ENCODE measurements at regions not wholly inside any gene's neighbourhood (a gene's known extent, or its start where the extent isn't known, plus 50 kb on each side); places are given as distances from the start of the nearest gene placed in this dataset.

- DNase-seq (ENCODE audit: low spot score) = no peak
Measured at GRCh38 chr11:116413301-116414242, 359.2 kb downstream of the BUD13 start.

GRCh38 chr11:116412118-116412889, 360.5 kb downstream of the BUD13 start:
- no peak for DNase-seq (ENCODE audit: low spot score)

- no peak for DNase-seq (ENCODE audit: low spot score)
Measured at GRCh38 chr11:116409238-116409637, 363.5 kb downstream of the BUD13 start.

- DNase-seq (ENCODE audit: low spot score) = no peak
Measured at GRCh38 chr11:116406042-116406441, 366.7 kb downstream of the BUD13 start.

GRCh38 chr11:116404462-116404798, 368.4 kb downstream of the BUD13 start:
- DNase-seq (ENCODE audit: low spot score) = no peak

GRCh38 chr11:116403794-116404461, 368.9 kb downstream of the BUD13 start:
- DNase-seq (ENCODE audit: low spot score) = no peak

- no peak for DNase-seq (ENCODE audit: low spot score)
Measured at GRCh38 chr11:116400081-116400480, 372.7 kb downstream of the BUD13 start.

GRCh38 chr11:116397602-116398084, 375.1 kb downstream of the BUD13 start:
- DNase-seq (ENCODE audit: low spot score) = no peak

GRCh38 chr11:116396331-116396730, 376.5 kb downstream of the BUD13 start:
- DNase-seq (ENCODE audit: low spot score) = no peak

GRCh38 chr11:116394022-116394421, 378.8 kb downstream of the BUD13 start:
- DNase-seq (ENCODE audit: low spot score) = no peak

- DNase-seq (ENCODE audit: low spot score) = no peak
Measured at GRCh38 chr11:116390963-116391362, 381.8 kb downstream of the BUD13 start.

GRCh38 chr11:116388146-116388545, 384.6 kb downstream of the BUD13 start:
- DNase-seq (ENCODE audit: low spot score) = no peak

- no peak for DNase-seq (ENCODE audit: low spot score)
Measured at GRCh38 chr11:116387641-116388040, 385.1 kb downstream of the BUD13 start.

GRCh38 chr11:116386118-116386699, 386.6 kb downstream of the BUD13 start:
- DNase-seq (ENCODE audit: low spot score) = no peak

GRCh38 chr11:116384876-116385275, 387.9 kb downstream of the BUD13 start:
- no peak for DNase-seq (ENCODE audit: low spot score)

- DNase-seq (ENCODE audit: low spot score) = no peak
Measured at GRCh38 chr11:116384407-116384806, 388.4 kb downstream of the BUD13 start.

GRCh38 chr11:116379185-116379828, 393.5 kb downstream of the BUD13 start:
- DNase-seq (ENCODE audit: low spot score) = no peak

- no peak for DNase-seq (ENCODE audit: low spot score)
Measured at GRCh38 chr11:116376547-116376946, 396.2 kb downstream of the BUD13 start.

GRCh38 chr11:116376054-116376453, 396.7 kb downstream of the BUD13 start:
- no peak for DNase-seq (ENCODE audit: low spot score)

- DNase-seq (ENCODE audit: low spot score) = no peak
Measured at GRCh38 chr11:116375221-116375620, 397.6 kb downstream of the BUD13 start.

- DNase-seq (ENCODE audit: low spot score) = no peak
Measured at GRCh38 chr11:116374085-116374484, 398.7 kb downstream of the BUD13 start.

All from GM03348 (cell line).